Adipocyte (in vitro differentiated cells): ENCODE measurements at regions not wholly inside any gene's neighbourhood (a gene's known extent, or its start where the extent isn't known, plus 50 kb on each side); places are given as distances from the start of the nearest gene placed in this dataset.

Experiments
- DNase-seq: peaks from one replicate; pipeline ENCODE4 v3.0.0-alpha.2; 2015; ENCODE audit warnings: low read depth
- H3K27me3 ChIP-seq: replicated peaks from 2 replicates; pipeline ENCODE4 v1.7.0; 2013; ENCODE audit warnings: mild to moderate bottlenecking, low read length, moderate library complexity; ENCODE audit not compliant: control insufficient read depth, insufficient read depth
- H3K36me3 ChIP-seq: 2 replicates; pipeline ENCODE4 v1.7.0; 2013; ENCODE audit warnings: low read length, mild to moderate bottlenecking, moderate library complexity; ENCODE audit not compliant: control insufficient read depth, insufficient read depth, severe bottlenecking
- H3K4me1 ChIP-seq: 2 replicates; pipeline ENCODE4 v1.7.0; 2013; ENCODE audit warnings: mild to moderate bottlenecking, low read length, moderate library complexity; ENCODE audit not compliant: control insufficient read depth, insufficient read depth
- H3K4me3 ChIP-seq: 2 replicates; pipeline ENCODE4 v1.7.0; 2013; ENCODE audit warnings: mild to moderate bottlenecking, low read length, moderate library complexity
- H3K9ac ChIP-seq: 2 replicates; pipeline ENCODE4 v1.7.0; 2013; ENCODE audit warnings: mild to moderate bottlenecking, low read length, moderate library complexity
- H3K9me3 ChIP-seq: 2 replicates; pipeline ENCODE4 v1.7.0; 2013; ENCODE audit warnings: mild to moderate bottlenecking, low read length, moderate library complexity; ENCODE audit not compliant: control insufficient read depth

DNA sequence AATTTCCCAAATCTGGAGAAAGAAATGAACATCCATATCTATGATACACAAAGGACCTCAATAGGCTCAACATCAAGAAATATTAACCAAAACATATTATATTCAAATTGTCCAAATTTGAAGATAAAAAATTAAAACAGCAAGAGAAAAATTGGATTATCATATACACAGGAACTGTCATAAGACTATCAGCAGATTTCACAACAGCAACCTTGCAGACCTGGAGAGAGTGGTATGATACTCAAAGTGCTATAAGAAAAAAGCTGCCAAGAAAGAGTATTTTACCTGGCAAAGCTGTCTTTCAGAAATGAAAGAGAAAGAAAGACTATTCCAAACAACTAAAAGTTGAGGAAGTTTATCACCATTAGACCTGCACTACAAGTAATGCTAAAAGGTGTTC, 711.9 kb upstream of the RAB6C start:
- DNase-seq, result no peak
- Histone ChIP-seq H3K9ac (no peak overlapping the region), H3K36me3 (no peaks in the 10 kb centered on the region), H3K4me1 (no peaks in the 10 kb centered on the region), H3K27me3 (no peaks in the 10 kb centered on the region), H3K4me3 (no peak overlapping the region), H3K9me3 (peaks cover 31% of the 10 kb centered on the region)

DNA sequence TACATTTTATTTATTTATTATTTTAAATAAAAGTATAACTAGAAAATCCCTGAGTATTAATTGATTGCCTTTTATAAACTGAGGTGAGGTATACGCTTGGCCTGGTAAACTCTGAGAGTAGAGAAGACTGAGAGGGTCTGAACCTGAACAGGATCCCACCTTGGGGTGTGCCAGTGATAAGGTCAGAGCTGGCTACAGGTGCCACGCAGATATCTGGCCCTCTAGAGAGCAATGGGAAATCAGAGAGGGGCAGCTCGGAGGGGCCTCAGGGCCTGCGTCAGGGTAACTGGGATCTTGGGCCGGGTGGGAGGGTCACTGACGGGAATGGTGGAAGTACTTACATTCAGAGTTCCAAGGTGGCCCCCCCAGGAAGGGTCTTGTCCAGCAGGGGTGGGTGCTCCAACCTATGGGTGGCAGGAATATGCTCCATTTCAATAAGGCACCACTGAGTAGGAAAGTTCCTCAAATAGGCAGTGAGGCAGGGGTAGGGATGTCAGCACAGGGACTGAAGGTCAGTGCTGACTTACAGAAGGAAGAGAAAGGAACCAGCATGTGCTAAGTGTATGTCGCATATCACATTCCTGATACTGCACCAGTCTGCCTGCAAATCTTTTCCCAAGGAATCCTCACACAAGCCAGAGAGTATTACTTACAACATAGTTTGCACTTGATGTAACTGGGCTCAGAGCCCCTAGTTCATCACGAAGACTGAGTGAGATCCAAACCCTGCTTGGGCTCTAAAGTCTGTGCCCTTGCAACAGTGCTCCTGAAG, 706.0 kb upstream of the RAB6C start:
- H3K9me3 ChIP-seq, result peaks cover 4% of the 10 kb centered on the region
- no peaks in the 10 kb centered on the region for H3K27me3 ChIP-seq
- no peak overlapping the region for H3K9ac ChIP-seq
- H3K4me3 ChIP-seq, result no peak overlapping the region
- H3K36me3 ChIP-seq, result no peaks in the 10 kb centered on the region
- no peak for DNase-seq
- H3K4me1 ChIP-seq, result no peaks in the 10 kb centered on the region

GRCh38 chr2:129274038-129274415, 705.4 kb upstream of the RAB6C start:
- Histone ChIP-seq H3K9ac (no peak overlapping the region), H3K27me3 (no peaks in the 10 kb centered on the region), H3K9me3 (no peaks in the 10 kb centered on the region), H3K36me3 (no peaks in the 10 kb centered on the region), H3K4me1 (no peaks in the 10 kb centered on the region), H3K4me3 (no peak overlapping the region)
- no peak for DNase-seq

- H3K9me3 ChIP-seq, result peaks cover 6% of the 10 kb centered on the region
- no peak for DNase-seq
- no peaks in the 10 kb centered on the region for H3K4me1 ChIP-seq
- no peak overlapping the region for H3K4me3 ChIP-seq
- H3K9ac ChIP-seq, result no peak overlapping the region
- no peaks in the 10 kb centered on the region for H3K36me3 ChIP-seq
- H3K27me3 ChIP-seq, result no peaks in the 10 kb centered on the region
Measured at GRCh38 chr2:129274918-129275317, 704.5 kb upstream of the RAB6C start.

DNA sequence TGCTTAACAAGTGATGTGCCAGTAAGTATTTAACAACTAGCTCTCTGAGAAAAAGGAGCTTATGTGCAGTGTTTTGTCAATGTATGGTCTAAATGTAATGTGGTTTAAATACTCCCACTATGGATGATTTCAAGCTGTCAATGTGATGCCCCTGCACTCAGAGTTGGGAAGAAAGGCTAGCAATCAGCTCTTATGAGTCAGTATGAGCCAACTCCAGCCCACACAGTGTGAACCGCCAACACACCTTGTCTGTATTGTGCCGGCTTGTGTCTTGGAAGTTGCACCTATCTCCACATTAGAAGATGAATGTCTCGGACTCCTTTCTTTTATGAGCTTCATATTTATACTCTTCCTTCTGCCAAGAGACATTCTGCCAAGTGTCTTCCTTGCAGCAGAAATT, 703.8 kb upstream of the RAB6C start:
- Histone ChIP-seq H3K4me3 (no peak overlapping the region), H3K9ac (no peak overlapping the region), H3K9me3 (peaks cover 11% of the 10 kb centered on the region), H3K4me1 (no peaks in the 10 kb centered on the region), H3K36me3 (no peaks in the 10 kb centered on the region), H3K27me3 (no peaks in the 10 kb centered on the region)
- DNase-seq, result no peak

DNA sequence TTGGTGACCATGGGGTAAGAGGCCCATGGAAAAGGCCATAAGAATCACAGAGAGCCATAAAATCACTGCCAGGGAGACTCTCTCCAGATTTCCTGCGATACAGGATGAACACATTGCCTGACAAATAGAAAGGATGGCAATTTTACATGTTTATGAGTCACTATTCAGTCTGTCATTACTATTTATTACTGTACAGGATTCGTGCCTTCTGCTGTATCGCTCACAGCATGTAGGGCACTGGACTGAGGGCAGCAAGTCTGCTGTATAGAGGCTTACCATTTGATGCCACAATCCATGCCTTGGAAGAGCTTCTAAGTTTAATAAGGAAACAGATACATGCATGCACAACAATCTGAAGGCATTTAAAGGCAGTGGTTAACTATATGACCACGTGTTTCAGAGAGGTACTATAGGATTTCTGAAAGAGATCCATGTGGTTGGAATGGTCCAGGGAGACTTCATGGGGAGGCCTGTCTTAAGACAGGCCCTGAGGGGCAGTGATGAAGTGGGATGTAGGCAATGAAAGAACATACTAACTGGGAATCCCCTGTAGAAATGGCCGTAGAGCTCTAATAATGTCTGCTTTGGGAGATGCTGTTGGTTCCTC, 702.4 kb upstream of the RAB6C start:
- peaks cover 11% of the 10 kb centered on the region for H3K9me3 ChIP-seq

GRCh38 chr2:129277585-129277981, 701.9 kb upstream of the RAB6C start:
- Histone ChIP-seq H3K4me3 (no peak overlapping the region), H3K27me3 (no peaks in the 10 kb centered on the region), H3K36me3 (no peaks in the 10 kb centered on the region), H3K9ac (no peak overlapping the region), H3K9me3 (peaks cover 13% of the 10 kb centered on the region), H3K4me1 (no peaks in the 10 kb centered on the region)
- DNase-seq, result no peak

More for the DNA sequence above, 702.4 kb upstream of the RAB6C start:
- Histone ChIP-seq H3K9ac (no peak overlapping the region), H3K4me3 (no peak overlapping the region), H3K36me3 (no peaks in the 10 kb centered on the region), H3K4me1 (no peaks in the 10 kb centered on the region), H3K27me3 (no peaks in the 10 kb centered on the region)
- DNase-seq, result no peak

GRCh38 chr2:129281791-129282530, 697.5 kb upstream of the RAB6C start:
- Histone ChIP-seq H3K4me3 (no peak overlapping the region), H3K27me3 (no peaks in the 10 kb centered on the region), H3K4me1 (no peaks in the 10 kb centered on the region), H3K36me3 (no peaks in the 10 kb centered on the region), H3K9me3 (peaks cover 20% of the 10 kb centered on the region), H3K9ac (no peak overlapping the region)
- no peak for DNase-seq

- Histone ChIP-seq H3K4me3 (no peak overlapping the region), H3K4me1 (no peaks in the 10 kb centered on the region), H3K27me3 (no peaks in the 10 kb centered on the region), H3K9ac (no peak overlapping the region), H3K36me3 (no peaks in the 10 kb centered on the region), H3K9me3 (peaks cover 13% of the 10 kb centered on the region)
- no peak for DNase-seq
Measured at GRCh38 chr2:129285012-129285411, 694.5 kb upstream of the RAB6C start.

- no peak for DNase-seq
- Histone ChIP-seq H3K4me1 (peaks cover 4% of the 10 kb centered on the region), H3K9ac (no peak overlapping the region)
Measured at GRCh38 chr2:129293326-129293725, 686.1 kb upstream of the RAB6C start.

DNA sequence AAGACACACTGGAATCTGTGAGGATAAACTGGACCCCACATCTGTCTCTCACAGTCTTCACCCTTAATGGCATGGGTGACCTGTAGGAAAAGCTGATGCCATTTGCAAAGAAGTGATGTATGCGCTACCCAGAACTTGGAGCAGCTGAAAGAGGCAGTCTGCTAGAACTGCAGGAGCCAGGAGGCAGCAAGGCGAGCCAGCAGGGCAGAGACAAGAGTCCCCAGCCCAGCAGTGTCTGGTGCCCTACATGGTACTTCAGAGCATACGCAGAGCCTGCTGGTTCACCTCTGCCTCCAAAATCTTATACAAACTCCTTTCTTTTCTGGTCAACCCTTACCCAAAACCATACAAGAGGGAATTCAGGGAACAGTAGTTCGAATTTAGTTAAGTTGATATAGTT, 683.1 kb upstream of the RAB6C start:
- H3K9ac ChIP-seq, result no peak overlapping the region
- H3K27me3 ChIP-seq, result peaks cover 8% of the 10 kb centered on the region
- peaks cover 5% of the 10 kb centered on the region for H3K9me3 ChIP-seq
- H3K4me1 ChIP-seq, result peaks cover 11% of the 10 kb centered on the region
- no peak overlapping the region for H3K4me3 ChIP-seq
- DNase-seq, result no peak
- no peaks in the 10 kb centered on the region for H3K36me3 ChIP-seq

More at GRCh38 chr2:129293326-129293725, 686.1 kb upstream of the RAB6C start:
- H3K27me3 ChIP-seq, result peaks cover 8% of the 10 kb centered on the region
- H3K9me3 ChIP-seq, result peaks cover 5% of the 10 kb centered on the region
- no peak overlapping the region for H3K4me3 ChIP-seq
- H3K36me3 ChIP-seq, result no peaks in the 10 kb centered on the region
